GM18511 (cell line): ENCODE measurements at regions not wholly inside any gene's neighbourhood (a gene's known extent, or its start where the extent isn't known, plus 50 kb on each side); places are given as distances from the start of the nearest gene placed in this dataset.
"Not testable (repeated sequence)": the region's sequence is repeated elsewhere in the genome, so short reads cannot be mapped to it uniquely, and the experiment has no call there.

Source experiments
- ATAC-seq: cut with Tn5 transposase; IDR thresholded peaks from one replicate; pipeline ENCODE4 v1.9.1; 2021; ENCODE audit warnings: mild to moderate bottlenecking, moderate library complexity; ENCODE audit not compliant: unreplicated experiment

GRCh38 chr4:138860357-138860756 lies 155.2 kb upstream of the NOCT start:
- not testable (repeated sequence) for ATAC-seq

- no peak for ATAC-seq
Measured at GRCh38 chr4:138859254-138859653, 156.3 kb upstream of the NOCT start.

GRCh38 chr4:138858419-138858818 lies 157.2 kb upstream of the NOCT start:
- no peak for ATAC-seq

DNA sequence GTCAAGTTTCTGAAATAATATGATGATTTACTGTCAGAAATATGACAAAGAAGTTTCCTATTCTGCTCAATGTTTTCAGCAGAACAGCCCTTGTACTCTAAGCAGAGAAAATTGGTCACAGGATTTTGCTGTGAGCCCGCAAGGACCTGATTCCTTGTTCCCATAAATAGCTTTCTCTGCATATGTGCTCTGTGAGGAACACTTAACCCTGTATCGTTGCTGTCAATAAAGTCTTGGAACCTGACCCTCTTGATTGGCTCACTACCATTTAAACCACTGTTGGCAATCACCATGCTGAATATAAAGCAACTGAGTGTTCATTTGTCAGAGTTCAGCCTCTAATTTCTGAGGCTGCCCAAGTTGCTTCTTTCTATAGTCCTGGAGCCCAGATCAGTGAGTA lies 158.2 kb upstream of the NOCT start:
- ATAC-seq, result no peak

DNA sequence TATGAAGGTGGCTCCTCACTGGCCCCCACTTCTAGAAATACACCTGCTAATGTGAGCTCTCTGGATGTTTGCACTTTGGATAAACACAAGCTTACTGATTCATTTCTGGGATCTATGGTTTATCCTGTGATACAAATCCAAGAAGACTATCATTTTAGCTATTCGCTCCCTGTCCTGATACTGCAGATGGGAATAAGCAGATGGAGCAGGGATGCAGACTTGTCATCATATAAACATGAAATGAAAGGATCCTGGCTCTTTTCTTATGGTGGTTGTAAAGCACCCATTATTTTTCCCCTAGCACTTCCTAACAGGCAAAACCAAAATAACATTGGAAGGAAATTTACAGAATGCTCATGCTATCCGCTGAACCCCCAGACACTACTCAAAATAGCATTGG lies 162.9 kb upstream of the NOCT start:
- no peak for ATAC-seq

DNA sequence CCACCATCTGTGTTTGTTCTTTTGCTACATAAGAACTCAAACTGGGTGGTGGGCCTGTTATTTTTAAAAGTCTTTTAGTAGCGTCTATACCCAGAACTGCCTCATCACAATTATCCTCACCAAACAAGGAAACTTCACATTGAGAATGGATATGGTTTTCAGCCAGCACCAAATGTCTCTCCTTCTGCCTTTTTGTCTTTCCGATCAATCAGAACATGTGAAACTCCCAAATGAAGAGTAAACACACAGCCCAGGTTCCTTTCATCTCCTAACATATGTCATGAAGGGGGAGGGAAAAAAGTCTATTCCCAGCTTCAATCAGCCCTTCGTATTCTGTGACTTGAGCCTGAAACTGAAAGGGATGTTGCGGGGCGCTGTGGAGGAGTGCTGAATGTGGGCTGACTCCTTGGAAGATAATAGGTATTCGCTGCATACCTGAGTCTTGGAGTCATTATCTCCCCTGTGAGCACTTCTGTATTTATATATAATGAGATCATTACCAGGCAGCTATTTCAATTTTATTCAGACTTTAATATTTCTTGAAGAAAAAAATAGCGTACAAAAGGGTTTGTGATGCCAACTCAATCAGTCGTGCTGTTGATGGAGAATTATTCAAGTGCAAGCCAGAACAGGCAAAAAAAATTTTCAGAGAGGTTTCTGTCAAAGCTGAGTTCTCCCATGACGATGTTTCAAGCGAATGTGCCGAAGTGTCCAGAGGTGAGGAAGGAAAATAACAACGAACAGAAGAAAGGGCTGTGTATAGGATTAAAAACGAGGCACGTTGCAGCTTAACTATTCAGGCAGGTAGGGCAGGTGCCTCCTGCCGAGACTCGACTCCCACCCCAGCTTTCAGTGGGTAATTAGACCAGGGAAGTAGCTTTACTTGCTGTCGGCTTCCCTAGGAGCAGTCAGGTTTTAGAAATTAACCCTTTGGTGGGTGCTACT lies 163.9 kb upstream of the NOCT start:
- no peak for ATAC-seq

DNA sequence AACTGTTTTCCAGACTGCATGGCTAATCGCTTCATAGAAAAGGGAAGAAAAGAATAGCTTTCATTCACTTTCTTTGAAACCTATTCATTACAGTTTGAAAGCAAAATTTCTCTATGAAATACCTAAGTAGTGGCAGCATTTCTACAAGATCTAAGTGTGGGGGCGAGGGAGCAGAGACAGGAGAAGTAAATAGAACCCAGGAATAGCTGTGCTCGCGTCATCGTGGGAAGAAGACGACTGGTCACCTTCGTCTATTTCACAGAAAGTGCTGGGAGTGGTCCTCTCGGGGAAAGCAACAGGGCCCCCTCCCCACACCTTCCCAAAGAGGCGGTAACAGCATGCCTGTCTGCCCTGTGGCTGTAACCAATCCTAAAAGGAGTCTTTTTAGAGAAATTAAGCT lies 169.9 kb upstream of the NOCT start:
- no peak for ATAC-seq

DNA sequence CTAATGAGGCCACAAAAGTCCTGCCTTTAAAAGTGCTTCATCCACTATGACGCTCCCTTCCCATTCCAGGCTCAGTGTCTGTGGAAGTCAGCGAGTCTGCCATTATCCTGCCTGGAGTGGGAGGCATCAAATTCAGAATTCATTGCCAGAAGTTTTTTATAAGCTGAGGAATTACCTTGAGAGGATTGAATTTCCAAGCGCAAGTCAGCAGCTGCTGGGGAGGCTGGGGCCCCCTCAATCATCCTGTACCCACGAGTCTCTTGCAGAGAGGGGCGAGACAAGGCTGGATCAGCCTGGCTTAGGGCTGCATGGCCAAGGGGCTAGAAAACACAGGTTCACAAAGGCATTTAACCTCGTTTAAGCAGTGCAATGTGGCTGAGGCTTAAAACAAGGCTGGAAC lies 170.5 kb upstream of the NOCT start:
- no peak for ATAC-seq

DNA sequence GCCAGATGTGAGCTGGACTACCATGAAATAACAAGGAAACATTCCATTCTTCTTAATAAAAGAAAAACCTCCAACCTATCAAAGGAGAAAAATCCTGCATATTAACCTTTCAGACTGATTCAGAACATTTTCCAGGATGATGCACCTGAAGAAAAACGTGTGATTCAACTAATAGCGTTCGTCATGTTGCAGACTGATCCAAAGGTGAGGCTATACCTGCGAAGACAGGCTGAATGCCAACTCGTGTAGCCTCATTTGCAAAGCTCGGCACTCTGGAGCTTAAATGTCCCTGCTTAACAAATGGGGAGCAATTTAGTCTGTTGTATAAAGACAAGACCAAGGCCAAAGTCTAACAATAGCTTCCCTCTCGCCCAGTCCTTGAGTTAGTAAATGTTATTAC lies 172.0 kb upstream of the NOCT start:
- ATAC-seq, result no peak

GRCh38 chr4:138841343-138841742 lies 174.2 kb upstream of the NOCT start:
- no peak for ATAC-seq

DNA sequence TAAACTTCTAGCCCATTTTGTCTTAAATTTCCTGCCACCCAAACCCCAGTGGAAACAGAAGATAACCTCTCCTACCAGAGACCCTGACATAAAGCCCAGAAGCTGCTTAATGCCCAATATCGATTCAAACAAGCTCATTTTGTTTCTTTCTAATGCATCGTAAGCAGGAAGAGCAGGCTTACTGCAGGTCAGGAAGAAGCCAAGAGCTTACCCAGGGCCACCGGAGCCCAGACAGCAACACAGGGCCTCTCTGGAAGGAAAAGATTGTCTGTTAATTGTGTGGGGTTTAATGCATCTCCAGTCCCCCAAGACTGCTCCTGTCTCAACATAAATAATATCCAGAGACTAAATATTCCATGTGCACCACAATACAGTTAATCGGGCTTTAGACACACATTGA lies 177.3 kb upstream of the NOCT start:
- no peak for ATAC-seq

DNA sequence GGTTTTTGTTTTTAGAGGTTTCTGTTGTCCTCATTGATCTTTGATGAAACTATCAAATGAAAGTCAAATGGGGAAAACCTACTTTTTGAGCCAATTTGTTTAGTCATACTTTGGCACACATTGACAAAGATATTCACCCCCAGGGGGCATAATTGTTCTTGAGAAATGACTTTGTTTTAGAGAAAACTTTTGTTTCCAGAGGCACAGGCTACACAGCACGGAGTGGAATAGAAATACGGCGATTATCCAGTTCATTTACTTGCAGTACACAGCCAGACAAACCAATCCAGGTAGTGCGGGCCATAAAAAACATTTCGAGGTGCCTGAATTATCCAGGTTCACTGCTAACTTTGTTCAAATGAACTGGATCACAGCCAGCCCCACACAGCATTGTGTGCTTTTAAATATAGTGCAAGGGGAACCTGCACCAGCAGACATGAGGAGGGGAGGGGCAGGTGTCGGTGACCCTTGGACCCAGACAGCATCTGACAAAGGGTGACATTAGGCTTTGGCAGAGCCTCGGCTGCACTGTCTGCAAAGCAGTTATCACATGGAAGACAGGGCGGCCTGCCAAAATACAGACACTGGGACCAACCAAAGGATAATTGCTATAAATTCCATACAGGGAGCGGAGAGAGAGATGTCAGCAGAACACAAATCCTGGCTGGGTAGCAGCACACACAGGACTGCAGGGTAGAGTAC lies 179.6 kb upstream of the NOCT start:
- ATAC-seq, result no peak

DNA sequence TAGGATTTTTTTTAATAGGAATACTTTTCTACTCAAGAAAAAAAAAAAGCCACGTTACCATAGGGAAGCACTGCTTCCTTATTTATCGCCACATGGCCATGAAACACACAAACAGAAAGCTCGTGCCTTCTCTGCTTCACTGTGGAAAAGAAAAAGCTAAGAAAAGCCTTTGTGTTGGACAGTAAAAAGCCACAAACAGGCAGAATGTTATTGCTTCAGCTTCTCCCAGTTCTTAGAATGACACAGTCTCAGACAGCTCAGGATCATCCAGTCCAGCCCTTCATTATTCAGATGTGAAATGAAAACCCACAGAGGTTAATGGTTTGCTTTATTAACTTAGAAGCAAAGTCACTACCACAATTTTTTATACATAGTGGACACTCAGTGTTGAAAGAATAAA lies 181.6 kb upstream of the NOCT start:
- peak; percentile 75 for ATAC-seq

- ATAC-seq, result no peak
Measured at GRCh38 chr4:138832563-138832962, 183.0 kb upstream of the NOCT start.

DNA sequence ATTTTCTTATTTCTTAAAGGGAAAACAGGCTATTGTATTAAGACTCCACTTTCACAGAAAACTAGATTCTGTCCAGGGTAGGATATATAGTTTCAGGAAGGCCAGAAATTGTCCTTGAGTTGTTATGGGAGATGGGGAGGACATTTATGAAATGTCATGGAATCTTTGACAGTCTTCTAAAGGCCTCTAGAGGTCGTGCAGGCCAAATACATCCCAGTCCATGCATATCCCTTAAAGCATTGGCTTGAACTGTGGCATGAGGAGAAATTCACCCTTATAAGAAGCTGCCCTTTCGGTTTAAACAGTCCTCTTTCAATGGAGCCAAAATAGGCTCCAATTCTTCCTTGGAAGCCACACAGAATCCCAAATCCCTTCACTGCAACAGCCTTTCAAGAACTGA lies 183.6 kb upstream of the NOCT start:
- ATAC-seq, result no peak

DNA sequence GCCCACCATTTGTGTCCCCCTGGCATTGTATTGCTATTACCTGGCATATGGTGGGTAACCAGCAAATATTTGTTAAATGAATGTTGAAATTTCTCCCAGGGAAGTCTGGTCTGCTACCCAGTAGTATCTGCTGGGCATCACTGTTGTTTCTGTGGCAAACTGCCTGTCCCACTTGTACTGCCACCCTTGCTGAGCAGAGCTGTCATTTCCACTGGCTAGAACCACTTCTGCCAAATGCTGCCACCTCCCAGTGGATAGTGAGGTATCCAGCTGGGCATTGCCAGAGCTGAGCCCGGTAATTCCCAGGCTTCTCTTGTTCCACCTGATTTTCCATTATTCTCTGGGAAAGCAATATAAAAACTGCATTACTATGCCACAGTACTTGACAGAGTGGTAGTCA lies 186.7 kb upstream of the NOCT start:
- no peak for ATAC-seq

- no peak for ATAC-seq
Measured at GRCh38 chr4:138826754-138827153, 188.8 kb upstream of the NOCT start.

- ATAC-seq, result no peak
Measured at GRCh38 chr4:138826322-138826721, 189.3 kb upstream of the NOCT start.

GRCh38 chr4:138821331-138821730 lies 194.2 kb upstream of the NOCT start:
- no peak for ATAC-seq

GRCh38 chr4:138816875-138817274 lies 198.7 kb upstream of the NOCT start:
- no peak for ATAC-seq

DNA sequence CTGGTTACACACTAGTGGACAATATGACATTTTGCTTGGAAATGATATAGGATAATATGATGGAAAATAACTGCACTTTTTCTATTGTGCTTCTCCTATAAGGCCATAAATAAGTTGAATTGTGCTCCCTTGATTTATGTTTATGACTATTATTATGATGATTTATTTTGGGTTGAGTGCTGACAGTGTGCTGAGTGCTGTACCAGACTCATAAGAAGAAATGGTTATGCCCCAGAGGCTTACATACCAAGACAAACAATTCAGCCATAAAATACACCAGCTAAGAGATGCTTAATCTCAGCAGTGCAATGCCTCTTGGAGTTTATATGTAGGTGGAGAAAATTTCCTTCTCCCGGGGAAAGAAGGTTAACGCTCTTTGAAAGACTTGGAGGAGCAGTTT lies 199.8 kb upstream of the NOCT start:
- no peak for ATAC-seq

DNA sequence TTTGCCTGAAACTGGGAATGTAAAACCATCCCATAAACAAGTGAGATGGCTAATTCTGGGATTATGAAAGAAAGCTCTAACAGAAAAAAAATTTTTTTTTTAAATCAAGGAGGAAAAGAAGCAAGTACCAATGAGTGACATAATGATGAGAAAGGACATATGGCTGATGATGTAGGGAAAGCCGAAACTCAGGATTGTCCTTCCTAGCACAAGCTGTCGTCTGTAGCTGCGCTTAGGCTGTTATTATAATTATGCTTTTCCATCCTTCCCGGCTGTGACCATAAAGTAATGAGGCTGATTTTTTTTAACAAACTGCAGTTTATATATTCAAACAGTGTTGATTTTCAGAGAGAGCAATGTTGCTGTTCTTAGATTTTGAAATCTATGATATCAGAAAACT lies 209.8 kb upstream of the NOCT start:
- ATAC-seq, result no peak
